ENCODE measurements at regions not wholly inside any gene's neighbourhood (a gene's known extent, or its start where the extent isn't known, plus 50 kb on each side); places are given as distances from the start of the nearest gene placed in this dataset.

GRCh38 chr13:40318366-40318765 lies 348.1 kb downstream of the FOXO1 start:
- H3K4me3 ChIP-seq (ENCODE audit: low read depth, low read length): no peak overlapping the region

- no peak overlapping the region for H3K4me3 ChIP-seq (ENCODE audit: low read depth, low read length)
Observed at GRCh38 chr13:40319699-40320579, 346.5 kb downstream of the FOXO1 start.

GRCh38 chr13:40328091-40328490 lies 338.4 kb downstream of the FOXO1 start:
- no peak overlapping the region for H3K4me3 ChIP-seq (ENCODE audit: low read depth, low read length)

GRCh38 chr13:40329781-40330485 lies 336.5 kb downstream of the FOXO1 start:
- H3K4me3 ChIP-seq (ENCODE audit: low read depth, low read length): no peak overlapping the region

- no peak overlapping the region for H3K4me3 ChIP-seq (ENCODE audit: low read depth, low read length)
Observed at GRCh38 chr13:40330950-40331349, 335.5 kb downstream of the FOXO1 start.

GRCh38 chr13:40331802-40332201 lies 334.6 kb downstream of the FOXO1 start:
- no peak overlapping the region for H3K4me3 ChIP-seq (ENCODE audit: low read depth, low read length)

- no peak overlapping the region for H3K4me3 ChIP-seq (ENCODE audit: low read depth, low read length)
Observed at GRCh38 chr13:40333226-40333625, 333.2 kb downstream of the FOXO1 start.

- no peak overlapping the region for H3K4me3 ChIP-seq (ENCODE audit: low read depth, low read length)
Observed at GRCh38 chr13:40334031-40334430, 332.4 kb downstream of the FOXO1 start.

GRCh38 chr13:40334616-40335015 lies 331.8 kb downstream of the FOXO1 start:
- no peak overlapping the region for H3K4me3 ChIP-seq (ENCODE audit: low read depth, low read length)

- H3K4me3 ChIP-seq (ENCODE audit: low read depth, low read length): no peak overlapping the region
Observed at GRCh38 chr13:40336228-40337221, 329.9 kb downstream of the FOXO1 start.

- no peak overlapping the region for H3K4me3 ChIP-seq (ENCODE audit: low read depth, low read length)
Observed at GRCh38 chr13:40337651-40338050, 328.8 kb downstream of the FOXO1 start.

GRCh38 chr13:40338217-40338616 lies 328.2 kb downstream of the FOXO1 start:
- H3K4me3 ChIP-seq (ENCODE audit: low read depth, low read length): no peak overlapping the region

GRCh38 chr13:40340368-40341095 lies 325.9 kb downstream of the FOXO1 start:
- H3K4me3 ChIP-seq (ENCODE audit: low read depth, low read length): no peak overlapping the region

- H3K4me3 ChIP-seq (ENCODE audit: low read depth, low read length): no peak overlapping the region
Observed at GRCh38 chr13:40341096-40341471, 325.4 kb downstream of the FOXO1 start.

- no peak overlapping the region for H3K4me3 ChIP-seq (ENCODE audit: low read depth, low read length)
Observed at GRCh38 chr13:40341501-40341900, 324.9 kb downstream of the FOXO1 start.

GRCh38 chr13:40342461-40342860 lies 324.0 kb downstream of the FOXO1 start:
- H3K4me3 ChIP-seq (ENCODE audit: low read depth, low read length): no peak overlapping the region

- H3K4me3 ChIP-seq (ENCODE audit: low read depth, low read length): no peak overlapping the region
Observed at GRCh38 chr13:40342901-40343300, 323.5 kb downstream of the FOXO1 start.

GRCh38 chr13:40343550-40344269 lies 322.7 kb downstream of the FOXO1 start:
- no peak overlapping the region for H3K4me3 ChIP-seq (ENCODE audit: low read depth, low read length)

- no peak overlapping the region for H3K4me3 ChIP-seq (ENCODE audit: low read depth, low read length)
Observed at GRCh38 chr13:40344270-40345148, 321.9 kb downstream of the FOXO1 start.

Measured in iPS-11a (cell line).